HepG2 (cell line): ENCODE measurements at regions not wholly inside any gene's neighbourhood (a gene's known extent, or its start where the extent isn't known, plus 50 kb on each side); places are given as distances from the start of the nearest gene placed in this dataset.

Experiments used
- CTCF ChIP-seq: sonication (generic); formaldehyde crosslinking; IDR thresholded peaks from 2 replicates; pipeline ENCODE4 v1.5.0; 2020; ENCODE audit warnings: mild to moderate bottlenecking, missing genetic modification reagents, moderate library complexity
- FOXA1 ChIP-seq, 2 experiments: fragments of 450-650 bp in 1 of 2; sonication (generic) in 1 of 2; formaldehyde crosslinking in 1 of 2; IDR thresholded peaks; 2 replicates each; pipeline versions ENCODE4 v1.4.0 to v1.6.1; 2016 to 2020; ENCODE audit warnings: missing genetic modification reagents in 1 of 2
- PCBP1 ChIP-seq: fragments of 200-400 bp; formaldehyde crosslinking; IDR thresholded peaks from 2 replicates; pipeline ENCODE4 v1.6.1; 2017; ENCODE audit warnings: mild to moderate bottlenecking, low read depth, low read length, borderline replicate concordance
- POLR2AphosphoS5 ChIP-seq: IDR thresholded peaks from 2 replicates; pipeline ENCODE4 v1.6.1; 2012; ENCODE audit warnings: low read depth, low read length
- PTBP1 ChIP-seq: fragments of 200-400 bp; formaldehyde crosslinking; IDR thresholded peaks from 2 replicates; pipeline ENCODE4 v1.6.1; 2018; ENCODE audit warnings: low read length, low read depth; ENCODE audit not compliant: poor library complexity, severe bottlenecking
- TCF7L2 ChIP-seq: IDR thresholded peaks from 2 replicates; pipeline ENCODE4 v1.6.1; 2011; ENCODE audit warnings: mild to moderate bottlenecking, low read depth, low read length, moderate library complexity
- ZNF3 ChIP-seq: IDR thresholded peaks from 2 replicates; pipeline ENCODE4 v1.7.0; 2017; ENCODE audit warnings: inconsistent platforms

GRCh38 chr9:2925016-2925415 is 81.1 kb upstream of the PUM3 start:
- TF ChIP-seq ZNF3 (CRISPR knock-in tag) (no peak), PCBP1 (no peak), CTCF (CRISPR knock-in tag) (no peak), FOXA1 (IDR thresholded peaks at IDR 0.05) (no peak), FOXA1 (CRISPR knock-in tag; IDR thresholded peaks at IDR 0.05) (no peak), POLR2AphosphoS5 (no peak), PTBP1 (no peak), TCF7L2 (no peak)
